Right lung (tissue), 2 donors: ENCODE measurements at regions not wholly inside any gene's neighbourhood (a gene's known extent, or its start where the extent isn't known, plus 50 kb on each side); places are given as distances from the start of the nearest gene placed in this dataset.

Source experiments
- DNase-seq, 2 donors: peaks; one replicate each; pipeline ENCODE4 v3.0.0-alpha.2; 2013

- no peak for DNase-seq
Observed at GRCh38 chr1:103162360-103162759, 54.0 kb upstream of the COL11A1 start.

DNA sequence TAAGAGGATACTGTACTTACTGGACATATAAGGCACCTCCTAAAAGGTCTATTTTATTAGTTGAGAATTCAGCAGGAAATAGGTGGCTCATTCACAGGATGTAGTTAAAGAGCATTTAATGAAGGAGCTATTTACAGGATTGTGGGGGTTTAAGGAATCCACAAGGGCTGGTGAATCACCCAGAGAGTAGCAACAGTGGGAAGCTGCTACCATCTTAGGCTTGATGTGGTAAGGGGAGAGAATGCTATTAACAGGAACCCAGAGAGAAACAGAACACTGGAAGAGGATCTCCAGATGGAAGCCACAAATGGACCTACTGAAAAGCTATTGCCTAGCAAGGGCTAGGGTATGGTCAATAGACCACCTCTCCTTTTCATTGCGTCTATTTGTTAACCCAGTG, 52.0 kb upstream of the COL11A1 start:
- no peak for DNase-seq
